Body of pancreas (tissue), 4 donors: ENCODE measurements at regions not wholly inside any gene's neighbourhood (a gene's known extent, or its start where the extent isn't known, plus 50 kb on each side); places are given as distances from the start of the nearest gene placed in this dataset.

Experiments
- CTCF ChIP-seq, 7 experiments: fragments of 450-650 bp in 4 of 7; fragments of 200-600 bp in 3 of 7; sonication (generic) in 3 of 7; IDR thresholded peaks; one replicate each; pipeline ENCODE4 v1.5.1; 2016 to 2019; ENCODE audit warnings: antibody characterized with exemption in 7 of 7
- POLR2A ChIP-seq, 3 donors: fragments of 450-650 bp; IDR thresholded peaks; one replicate each; pipeline ENCODE4 v1.6.1; 2016; ENCODE audit warnings: antibody characterized with exemption in 3 of 3, mild to moderate bottlenecking in 2 of 3

DNA sequence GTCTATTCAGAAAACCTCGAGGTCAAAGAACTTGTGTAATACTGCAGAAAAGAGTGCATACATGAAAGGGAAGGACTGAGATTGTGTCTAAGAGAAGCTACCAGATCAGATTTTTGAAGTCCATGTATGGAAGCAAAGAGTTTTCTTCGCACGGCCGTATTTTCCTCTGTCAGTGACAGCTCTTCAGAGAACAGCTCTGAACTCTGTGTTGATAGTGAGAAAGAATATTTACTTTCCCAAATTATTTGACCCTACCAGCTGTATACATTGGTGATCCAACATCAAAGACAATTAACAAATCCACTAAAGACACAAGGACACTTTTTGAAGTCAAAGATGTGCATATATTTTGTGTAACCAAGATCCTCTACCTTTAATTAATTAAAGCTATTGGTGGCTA lies 107.8 kb upstream of the PSMD7 start:
- TF ChIP-seq CTCF (IDR thresholded peaks at IDR 0.05) (no peak), POLR2A (IDR thresholded peaks at IDR 0.05) (no peak)
